Muscle of leg (tissue), 3 donors: ENCODE measurements at regions not wholly inside any gene's neighbourhood (a gene's known extent, or its start where the extent isn't known, plus 50 kb on each side); places are given as distances from the start of the nearest gene placed in this dataset.

ENCODE experiments used
- DNase-seq: peaks from one replicate; pipeline ENCODE4 v3.0.0; 2013
- H3K27ac ChIP-seq: one replicate; pipeline ENCODE4 v1.5.1; 2013; ENCODE audit warnings: mild to moderate bottlenecking, low read length, control low read depth
- H3K27me3 ChIP-seq: one replicate; pipeline ENCODE4 v1.6.1; 2013; ENCODE audit warnings: low read length; ENCODE audit not compliant: control insufficient read depth, insufficient read depth
- H3K36me3 ChIP-seq: one replicate; pipeline ENCODE4 v1.6.1; 2013; ENCODE audit warnings: low read length; ENCODE audit not compliant: control insufficient read depth, insufficient read depth
- H3K4me1 ChIP-seq: one replicate; pipeline ENCODE4 v1.6.1; 2013; ENCODE audit warnings: low read length; ENCODE audit not compliant: control insufficient read depth, insufficient read depth
- H3K4me3 ChIP-seq: one replicate; pipeline ENCODE4 v1.5.1; 2013; ENCODE audit warnings: low read length, control low read depth
- H3K9me3 ChIP-seq: replicated peaks from 2 replicates; pipeline ENCODE4 v1.6.1; 2013; ENCODE audit warnings: low read depth, low read length; ENCODE audit not compliant: control insufficient read depth
- WGBS: methylation state at CpG from one replicate; pipeline ENCODE4 v1.1.5; 2013; ENCODE audit warnings: missing lambda C conversion rate; ENCODE audit not compliant: insufficient coverage; 5-methylcytosine and 5-hydroxymethylcytosine counted together

GRCh38 chr9:118568704-118569103 lies 800.5 kb downstream of the BRINP1 start:
- Histone ChIP-seq H3K27ac (no peak overlapping the region), H3K4me3 (no peak overlapping the region), H3K9me3 (no peaks in the 10 kb centered on the region), H3K4me1 (no peaks in the 10 kb centered on the region), H3K27me3 (no peaks in the 10 kb centered on the region), H3K36me3 (no peaks in the 10 kb centered on the region)
- WGBS, result 48% methylated on average over 3 of the region's 3 CpGs
- no peak for DNase-seq

- Histone ChIP-seq H3K36me3 (no peaks in the 10 kb centered on the region), H3K27me3 (no peaks in the 10 kb centered on the region), H3K9me3 (no peaks in the 10 kb centered on the region), H3K4me3 (no peak overlapping the region), H3K4me1 (no peaks in the 10 kb centered on the region), H3K27ac (no peak overlapping the region)
- DNase-seq, result no peak
- no CpG with 5 or more reads among the region's 3 CpGs for WGBS
Measured at GRCh38 chr9:118569148-118569547, 800.1 kb downstream of the BRINP1 start.

- Histone ChIP-seq H3K9me3 (no peaks in the 10 kb centered on the region), H3K27me3 (no peaks in the 10 kb centered on the region), H3K4me3 (no peak overlapping the region), H3K27ac (no peak overlapping the region), H3K4me1 (no peaks in the 10 kb centered on the region), H3K36me3 (no peaks in the 10 kb centered on the region)
- WGBS, result 83% methylated on average over 2 of the region's 3 CpGs
- no peak for DNase-seq
Measured at GRCh38 chr9:118570066-118570465, 799.2 kb downstream of the BRINP1 start.

GRCh38 chr9:118575341-118576070 lies 793.7 kb downstream of the BRINP1 start:
- H3K9me3 ChIP-seq, result peaks cover 3% of the 10 kb centered on the region
- H3K27me3 ChIP-seq, result no peaks in the 10 kb centered on the region
- H3K4me3 ChIP-seq, result no peak overlapping the region
- no peaks in the 10 kb centered on the region for H3K36me3 ChIP-seq
- no peak for DNase-seq
- H3K27ac ChIP-seq, result no peak overlapping the region
- WGBS, result no CpG with 5 or more reads among the region's 2 CpGs
- no peaks in the 10 kb centered on the region for H3K4me1 ChIP-seq

GRCh38 chr9:118577121-118577520 lies 792.1 kb downstream of the BRINP1 start:
- H3K27me3 ChIP-seq, result no peaks in the 10 kb centered on the region
- WGBS, result no CpG with 5 or more reads among the region's 1 CpG
- no peak for DNase-seq

GRCh38 chr9:118578467-118578866 lies 790.8 kb downstream of the BRINP1 start:
- Histone ChIP-seq H3K27ac (no peak overlapping the region), H3K27me3 (no peaks in the 10 kb centered on the region), H3K36me3 (no peaks in the 10 kb centered on the region), H3K9me3 (peaks cover 3% of the 10 kb centered on the region), H3K4me3 (no peak overlapping the region), H3K4me1 (no peaks in the 10 kb centered on the region)
- peak; percentile 3 for DNase-seq

More at GRCh38 chr9:118577121-118577520, 792.1 kb downstream of the BRINP1 start:
- Histone ChIP-seq H3K9me3 (peaks cover 3% of the 10 kb centered on the region), H3K27ac (no peak overlapping the region), H3K36me3 (no peaks in the 10 kb centered on the region), H3K4me3 (no peak overlapping the region), H3K4me1 (no peaks in the 10 kb centered on the region)

- no peak for DNase-seq
- Histone ChIP-seq H3K4me3 (no peak overlapping the region), H3K4me1 (no peaks in the 10 kb centered on the region), H3K9me3 (peaks cover 1% of the 10 kb centered on the region), H3K27ac (no peak overlapping the region), H3K36me3 (no peaks in the 10 kb centered on the region), H3K27me3 (no peaks in the 10 kb centered on the region)
- 89% methylated on average over 2 of the region's 4 CpGs for WGBS
Measured at GRCh38 chr9:118583414-118583813, 785.8 kb downstream of the BRINP1 start.

GRCh38 chr9:118586978-118587377 lies 782.3 kb downstream of the BRINP1 start:
- no peaks in the 10 kb centered on the region for H3K27me3 ChIP-seq
- H3K4me3 ChIP-seq, result no peak overlapping the region
- no peaks in the 10 kb centered on the region for H3K36me3 ChIP-seq
- no peaks in the 10 kb centered on the region for H3K9me3 ChIP-seq
- 14% methylated on average over 1 of the region's 2 CpGs for WGBS
- H3K4me1 ChIP-seq, result no peaks in the 10 kb centered on the region
- no peak overlapping the region for H3K27ac ChIP-seq
- no peak for DNase-seq

- Histone ChIP-seq H3K4me1 (no peaks in the 10 kb centered on the region), H3K36me3 (no peaks in the 10 kb centered on the region), H3K27ac (no peak overlapping the region), H3K4me3 (no peak overlapping the region), H3K9me3 (no peaks in the 10 kb centered on the region), H3K27me3 (no peaks in the 10 kb centered on the region)
- WGBS, result 83% methylated on average over 1 of the region's 6 CpGs
- no peak for DNase-seq
Measured at GRCh38 chr9:118594428-118594827, 774.8 kb downstream of the BRINP1 start.

GRCh38 chr9:118595719-118596305 lies 773.4 kb downstream of the BRINP1 start:
- DNase-seq, result peak; percentile 6
- no peak overlapping the region for H3K27ac ChIP-seq
- WGBS, result 11% methylated on average over 2 of the region's 3 CpGs
- H3K4me1 ChIP-seq, result no peaks in the 10 kb centered on the region
- H3K9me3 ChIP-seq, result no peaks in the 10 kb centered on the region
- no peaks in the 10 kb centered on the region for H3K36me3 ChIP-seq
- H3K4me3 ChIP-seq, result no peak overlapping the region
- no peaks in the 10 kb centered on the region for H3K27me3 ChIP-seq
